Hepatocyte (in vitro differentiated cells): ENCODE measurements at regions not wholly inside any gene's neighbourhood (a gene's known extent, or its start where the extent isn't known, plus 50 kb on each side); places are given as distances from the start of the nearest gene placed in this dataset.

Experiments
- CTCF ChIP-seq: fragments of 200-600 bp; sonication (generic); IDR thresholded peaks from 2 replicates; pipeline ENCODE4 v1.5.1; 2016; ENCODE audit warnings: antibody characterized with exemption, mild to moderate bottlenecking; ENCODE audit not compliant: poor library complexity
- EZH2 ChIP-seq: fragments of 200-600 bp; sonication (generic); IDR thresholded peaks from 2 replicates; pipeline ENCODE4 v1.6.1; 2016; ENCODE audit warnings: antibody characterized with exemption, mild to moderate bottlenecking, borderline replicate concordance

DNA sequence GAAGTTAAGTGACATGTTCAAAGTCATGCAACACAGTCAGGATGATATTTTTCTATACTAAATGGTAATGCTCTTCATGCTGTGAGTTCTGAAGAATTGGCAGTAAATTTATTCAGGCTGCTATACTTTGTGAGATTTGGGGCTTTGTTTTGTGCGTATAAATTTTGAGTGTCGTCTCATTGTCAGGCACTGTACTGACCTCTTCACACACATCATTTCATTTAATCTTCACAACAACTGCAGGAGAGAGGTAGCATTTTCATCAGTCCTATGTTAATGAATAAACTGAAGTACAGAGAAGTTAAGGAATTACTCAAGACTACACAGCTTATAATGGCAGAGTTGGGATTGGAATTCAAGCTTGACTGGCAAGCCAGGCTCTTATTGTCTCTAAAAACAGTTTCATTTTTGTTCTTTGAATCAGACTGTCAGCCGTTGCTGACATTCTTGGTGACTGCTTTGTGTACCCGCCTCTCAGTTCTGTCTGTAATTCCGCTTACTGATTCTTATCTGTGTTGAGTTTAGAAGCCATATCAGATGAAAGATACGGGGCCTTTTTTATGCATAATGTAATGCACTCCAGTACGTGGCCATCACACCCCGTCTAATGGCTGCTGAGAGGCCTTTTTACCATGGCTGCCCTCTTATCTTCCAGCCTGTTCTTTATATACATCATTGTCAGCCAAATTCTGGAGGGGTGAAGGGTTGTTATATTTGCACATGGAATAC, 274.9 kb downstream of the UTRN start:
- no peak for TF ChIP-seq CTCF
- no peak for TF ChIP-seq EZH2
